Caco-2 (cell line): ENCODE measurements at regions not wholly inside any gene's neighbourhood (a gene's known extent, or its start where the extent isn't known, plus 50 kb on each side); places are given as distances from the start of the nearest gene placed in this dataset.

Source experiments
- BruUV-seq: library from RNA; stranded (reverse); fragments of 400-500 nt; replicated peaks from 2 replicates; lab custom pipeline; 2021; lab: Mats Ljungman, UMichigan
- CTCF ChIA-PET: fragments of 300-600 bp; sonication (Branson Sonifier 250); formaldehyde crosslinking; loops from one replicate; lab custom pipeline; 2022; ENCODE audit warnings: antibody characterized with exemption; lab: Charles Lee
- POLR2A ChIA-PET: fragments of 300-600 bp; sonication (Branson Sonifier 250); formaldehyde crosslinking; loops from one replicate; lab custom pipeline; 2022; ENCODE audit warnings: antibody characterized with exemption; lab: Charles Lee
- DNase-seq, 2 experiments: peaks; one replicate each; pipeline versions ENCODE4 v3.0.0 to v3.0.0-alpha.2; 2020 to 2022
- H3K27me3 ChIP-seq: replicated peaks from 2 replicates; pipeline ENCODE4 v1.6.0; 2011; ENCODE audit warnings: low read length; ENCODE audit not compliant: control insufficient read depth, insufficient read depth
- H3K36me3 ChIP-seq: 2 replicates; pipeline ENCODE4 v1.5.1; 2011; ENCODE audit warnings: low read length; ENCODE audit not compliant: control insufficient read depth, insufficient read depth
- H3K4me1 ChIP-seq: fragments of 250-450 bp; sonication (Bioruptor Pico); 2 replicates; pipeline ENCODE4 v1.5.1; 2020; ENCODE audit warnings: mild to moderate bottlenecking
- H3K4me3 ChIP-seq: 2 replicates; pipeline ENCODE4 v1.5.1; 2011; ENCODE audit warnings: low read depth, mild to moderate bottlenecking, control low read depth, low read length
- H3K9me3 ChIP-seq: fragments of 250-450 bp; sonication (Bioruptor Pico); 2 replicates; pipeline ENCODE4 v1.5.1; 2020; ENCODE audit warnings: mild to moderate bottlenecking, moderate library complexity
- H3K27ac Mint-ChIP-seq: one replicate; pipeline ENCODE4 v1.8.0; 2022; ENCODE audit warnings: mixed read lengths; ENCODE audit not compliant: unreplicated experiment
- H3K27me3 Mint-ChIP-seq: one replicate; pipeline ENCODE4 v1.8.0; 2022; ENCODE audit warnings: mixed read lengths; ENCODE audit not compliant: insufficient read depth, unreplicated experiment
- H3K36me3 Mint-ChIP-seq: one replicate; pipeline ENCODE4 v1.8.0; 2022; ENCODE audit warnings: mild to moderate bottlenecking, mixed read lengths; ENCODE audit not compliant: insufficient read depth, unreplicated experiment
- H3K4me1 Mint-ChIP-seq: one replicate; pipeline ENCODE4 v1.8.0; 2022; ENCODE audit warnings: low read depth, mixed read lengths; ENCODE audit not compliant: unreplicated experiment
- H3K4me3 Mint-ChIP-seq: one replicate; pipeline ENCODE4 v1.8.0; 2022; ENCODE audit warnings: mild to moderate bottlenecking, moderate library complexity, mixed read lengths; ENCODE audit not compliant: unreplicated experiment
- H3K9me3 Mint-ChIP-seq: one replicate; pipeline ENCODE4 v1.8.0; 2022; ENCODE audit warnings: mixed read lengths; ENCODE audit not compliant: unreplicated experiment
- CTCF ChIP-seq, 2 experiments: fragments of 200-600 bp in 1 of 2; IDR thresholded peaks; 1 replicate in 1 of 2; 2 replicates in 1 of 2; pipeline versions ENCODE4 v1.5.1 to v1.8.0; 2011 to 2022; ENCODE audit warnings: antibody characterized with exemption in 1 of 2, control low read depth in 1 of 2, inconsistent platforms in 1 of 2, low read depth in 1 of 2, low read length in 1 of 2, mild to moderate bottlenecking in 1 of 2, moderate library complexity in 1 of 2; ENCODE audit not compliant: insufficient read depth in 1 of 2, severe bottlenecking in 1 of 2, unreplicated experiment in 1 of 2
- intact Hi-C: fragments of 100-400 bp; cut with micrococcal nuclease; formaldehyde crosslinking; loops from one replicate; pipeline ENCODE4 v1.10.0; 2022; ENCODE audit not compliant: unreplicated experiment

DNA sequence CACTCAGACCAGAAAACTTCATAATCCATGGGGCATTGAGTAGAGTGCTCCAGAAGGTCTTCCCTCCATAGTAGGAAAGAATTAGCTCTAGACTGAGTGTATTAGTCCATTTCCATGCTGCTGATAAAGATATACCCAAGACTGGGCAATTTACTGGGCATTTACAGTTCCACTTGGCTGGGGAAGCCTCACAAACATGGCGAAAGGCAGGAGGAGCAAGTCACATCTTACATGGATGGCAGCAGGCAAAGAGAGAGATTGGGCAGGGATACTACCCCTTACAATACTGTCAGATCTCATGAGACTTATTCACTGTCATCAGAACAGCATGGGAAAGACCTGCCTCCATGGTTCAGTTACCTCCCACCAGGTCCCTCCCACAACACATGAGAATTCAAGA lies 300.6 kb upstream of the TMEM132C start:
- no peak for TF ChIP-seq CTCF (IDR thresholded peaks at IDR 0.05; ENCODE audit: insufficient read depth in 1 of 2, low read depth in 1 of 2, low read length in 1 of 2, severe bottlenecking in 1 of 2, unreplicated experiment in 1 of 2)
- CTCF ChIA-PET, result no interaction called here
- no peaks in the 10 kb centered on the region for H3K36me3 ChIP-seq
- no peaks in the 10 kb centered on the region for H3K27me3 ChIP-seq
- no peak overlapping the region for H3K4me3 ChIP-seq
- H3K27me3 Mint-ChIP-seq, result no peaks in the 10 kb centered on the region
- H3K4me1 Mint-ChIP-seq, result no peaks in the 10 kb centered on the region
- no peaks in the 10 kb centered on the region for H3K36me3 Mint-ChIP-seq
- no peaks in the 10 kb centered on the region; the same call in 1 of the 2 replicates for H3K9me3 ChIP-seq
- no peak overlapping the region for H3K27ac Mint-ChIP-seq
- POLR2A ChIA-PET, result no interaction called here
- BruUV-seq, result no TSS peak
- no peak for DNase-seq
- no peaks in the 10 kb centered on the region for H3K4me1 ChIP-seq
- H3K4me3 Mint-ChIP-seq, result no peak overlapping the region
- H3K9me3 Mint-ChIP-seq, result peaks cover 24% of the 10 kb centered on the region
- intact Hi-C loops, result no loop called here

GRCh38 chr12:127970491-127970890 lies 296.5 kb upstream of the TMEM132C start:
- Histone ChIP-seq H3K4me3 (no peak overlapping the region), H3K4me1 (no peaks in the 10 kb centered on the region), H3K27me3 (no peaks in the 10 kb centered on the region), H3K9me3 (no peaks in the 10 kb centered on the region; the same call in 1 of the 2 replicates), H3K36me3 (no peaks in the 10 kb centered on the region)
- DNase-seq, result no peak
- Mint-ChIP-seq H3K27ac (no peak overlapping the region), H3K4me3 (no peak overlapping the region), H3K27me3 (no peaks in the 10 kb centered on the region), H3K4me1 (no peaks in the 10 kb centered on the region), H3K36me3 (no peaks in the 10 kb centered on the region), H3K9me3 (peaks cover 23% of the 10 kb centered on the region)
- POLR2A ChIA-PET, result no interaction called here
- intact Hi-C loops, result no loop called here
- CTCF ChIA-PET, result no interaction called here
- BruUV-seq, result no TSS peak
- TF ChIP-seq CTCF (IDR thresholded peaks at IDR 0.05; ENCODE audit: insufficient read depth in 1 of 2, low read depth in 1 of 2, low read length in 1 of 2, severe bottlenecking in 1 of 2, unreplicated experiment in 1 of 2), result no peak

DNA sequence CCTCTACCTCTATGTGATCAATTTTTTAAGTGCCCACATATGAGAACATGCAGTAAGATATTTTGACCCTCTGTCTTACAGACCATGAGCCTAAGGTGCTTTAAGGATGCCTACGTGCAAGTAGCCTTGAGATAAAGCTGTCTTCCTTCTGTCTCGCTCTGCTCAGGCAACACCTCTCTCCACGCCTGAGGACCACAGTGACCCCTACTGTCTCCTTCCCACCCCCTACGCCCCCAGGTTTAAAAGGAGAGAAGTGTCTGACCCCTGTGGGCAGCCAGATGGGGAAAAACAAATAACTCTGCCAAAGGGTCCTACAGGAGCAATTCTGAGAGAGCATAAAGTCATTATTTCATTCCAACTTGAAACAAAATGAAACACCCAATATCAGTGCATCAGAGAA lies 286.4 kb upstream of the TMEM132C start:
- BruUV-seq, result no TSS peak
- Histone ChIP-seq H3K4me1 (no peaks in the 10 kb centered on the region), H3K27me3 (no peaks in the 10 kb centered on the region), H3K9me3 (no peaks in the 10 kb centered on the region), H3K36me3 (no peaks in the 10 kb centered on the region), H3K4me3 (no peak overlapping the region)
- Mint-ChIP-seq H3K4me1 (no peaks in the 10 kb centered on the region), H3K4me3 (no peak overlapping the region), H3K27me3 (no peaks in the 10 kb centered on the region), H3K36me3 (no peaks in the 10 kb centered on the region), H3K27ac (no peak overlapping the region), H3K9me3 (peaks cover 13% of the 10 kb centered on the region)
- intact Hi-C loops, result loop anchor here (5.0 kb wide), 1 partner anchor 742 kb away; no protein-coding TSS in a partner anchor
- DNase-seq, result no peak
- no peak for TF ChIP-seq CTCF (IDR thresholded peaks at IDR 0.05; ENCODE audit: insufficient read depth in 1 of 2, low read depth in 1 of 2, low read length in 1 of 2, severe bottlenecking in 1 of 2, unreplicated experiment in 1 of 2)
- ChIA-PET CTCF (no interaction called here), POLR2A (no interaction called here)
